ENCODE measurements at regions not wholly inside any gene's neighbourhood (a gene's known extent, or its start where the extent isn't known, plus 50 kb on each side); places are given as distances from the start of the nearest gene placed in this dataset.
"Not testable (repeated sequence)": the region's sequence is repeated elsewhere in the genome, so short reads cannot be mapped to it uniquely, and the experiment has no call there.

- Histone ChIP-seq H3K36me3 (ENCODE audit: insufficient read depth, low read length) (no peaks in the 10 kb centered on the region), H3K4me3 (ENCODE audit: low read depth, low read length, poor library complexity, severe bottlenecking) (no peak overlapping the region), H3K4me1 (ENCODE audit: insufficient read depth, low read length, severe bottlenecking) (no peaks in the 10 kb centered on the region), H3K4me2 (ENCODE audit: low read length) (no peak overlapping the region), H3K79me2 (ENCODE audit: insufficient read depth, low read length) (no peaks in the 10 kb centered on the region), H3K27me3 (ENCODE audit: insufficient read depth, low read length) (no peaks in the 10 kb centered on the region), H2AFZ (ENCODE audit: low read length) (no peak overlapping the region), H3K27ac (ENCODE audit: low read depth, low read length, poor library complexity, severe bottlenecking) (no peak overlapping the region), H4K20me1 (ENCODE audit: insufficient read depth, low read length) (no peaks in the 10 kb centered on the region), H3F3A (ENCODE audit: insufficient read depth, low read length) (no peaks in the 10 kb centered on the region), H3K9ac (ENCODE audit: low read length) (no peak overlapping the region), H3K9me2 (ENCODE audit: low read depth, low read length) (no peaks in the 10 kb centered on the region), H3K9me3 (ENCODE audit: low read length) (no peaks in the 10 kb centered on the region)
- TF ChIP-seq CTCF (IDR thresholded peaks at IDR 0.05; ENCODE audit: low read length) (no peak), EZH2 (IDR thresholded peaks at IDR 0.05; ENCODE audit: borderline replicate concordance, low read length) (no peak)
Observed at GRCh38 chr4:10784621-10785020, 100.1 kb upstream of the CLNK start.

GRCh38 chr4:10783351-10783750 is 98.8 kb upstream of the CLNK start:
- Histone ChIP-seq H3K4me1 (ENCODE audit: insufficient read depth, low read length, severe bottlenecking) (no peaks in the 10 kb centered on the region), H3F3A (ENCODE audit: insufficient read depth, low read length) (no peaks in the 10 kb centered on the region), H3K9ac (ENCODE audit: low read length) (no peak overlapping the region), H3K9me2 (ENCODE audit: low read depth, low read length) (no peaks in the 10 kb centered on the region), H3K36me3 (ENCODE audit: insufficient read depth, low read length) (no peaks in the 10 kb centered on the region), H2AFZ (ENCODE audit: low read length) (no peak overlapping the region), H3K27ac (ENCODE audit: low read depth, low read length, poor library complexity, severe bottlenecking) (no peak overlapping the region), H3K4me2 (ENCODE audit: low read length) (no peak overlapping the region), H3K79me2 (ENCODE audit: insufficient read depth, low read length) (no peaks in the 10 kb centered on the region), H4K20me1 (ENCODE audit: insufficient read depth, low read length) (no peaks in the 10 kb centered on the region), H3K27me3 (ENCODE audit: insufficient read depth, low read length) (no peaks in the 10 kb centered on the region), H3K9me3 (ENCODE audit: low read length) (no peaks in the 10 kb centered on the region), H3K4me3 (ENCODE audit: low read depth, low read length, poor library complexity, severe bottlenecking) (no peak overlapping the region)
- no peak for TF ChIP-seq EZH2 (IDR thresholded peaks at IDR 0.05; ENCODE audit: borderline replicate concordance, low read length)
- no peak for TF ChIP-seq CTCF (IDR thresholded peaks at IDR 0.05; ENCODE audit: low read length)

- H3K4me1 ChIP-seq (ENCODE audit: insufficient read depth, low read length, severe bottlenecking), result no peaks in the 10 kb centered on the region
- no peaks in the 10 kb centered on the region for H3F3A ChIP-seq (ENCODE audit: insufficient read depth, low read length)
- H3K79me2 ChIP-seq (ENCODE audit: insufficient read depth, low read length), result no peaks in the 10 kb centered on the region
- no peaks in the 10 kb centered on the region for H3K36me3 ChIP-seq (ENCODE audit: insufficient read depth, low read length)
- no peak overlapping the region for H3K4me3 ChIP-seq (ENCODE audit: low read depth, low read length, poor library complexity, severe bottlenecking)
- no peaks in the 10 kb centered on the region for H3K9me2 ChIP-seq (ENCODE audit: low read depth, low read length)
- H3K27me3 ChIP-seq (ENCODE audit: insufficient read depth, low read length), result no peaks in the 10 kb centered on the region
- H3K27ac ChIP-seq (ENCODE audit: low read depth, low read length, poor library complexity, severe bottlenecking), result no peak overlapping the region
- TF ChIP-seq EZH2 (IDR thresholded peaks at IDR 0.05; ENCODE audit: borderline replicate concordance, low read length) (no peak), CTCF (IDR thresholded peaks at IDR 0.05; ENCODE audit: low read length) (no peak)
- no peak overlapping the region for H3K9ac ChIP-seq (ENCODE audit: low read length)
- H3K9me3 ChIP-seq (ENCODE audit: low read length), result no peaks in the 10 kb centered on the region
- no peaks in the 10 kb centered on the region for H4K20me1 ChIP-seq (ENCODE audit: insufficient read depth, low read length)
- no peak overlapping the region for H3K4me2 ChIP-seq (ENCODE audit: low read length)
- no peak overlapping the region for H2AFZ ChIP-seq (ENCODE audit: low read length)
Observed at GRCh38 chr4:10781805-10782204, 97.2 kb upstream of the CLNK start.

GRCh38 chr4:10780803-10781202 is 96.2 kb upstream of the CLNK start:
- not testable (repeated sequence) for H2AFZ ChIP-seq (ENCODE audit: low read length); H3K79me2 ChIP-seq (ENCODE audit: insufficient read depth, low read length); H3K9me3 ChIP-seq (ENCODE audit: low read length); H3K27ac ChIP-seq (ENCODE audit: low read depth, low read length, poor library complexity, severe bottlenecking); H4K20me1 ChIP-seq (ENCODE audit: insufficient read depth, low read length); H3F3A ChIP-seq (ENCODE audit: insufficient read depth, low read length); H3K9me2 ChIP-seq (ENCODE audit: low read depth, low read length); H3K4me3 ChIP-seq (ENCODE audit: low read depth, low read length, poor library complexity, severe bottlenecking); H3K4me1 ChIP-seq (ENCODE audit: insufficient read depth, low read length, severe bottlenecking); H3K27me3 ChIP-seq (ENCODE audit: insufficient read depth, low read length); H3K9ac ChIP-seq (ENCODE audit: low read length); H3K36me3 ChIP-seq (ENCODE audit: insufficient read depth, low read length); H3K4me2 ChIP-seq (ENCODE audit: low read length)

- not testable (repeated sequence) for H4K20me1 ChIP-seq (ENCODE audit: insufficient read depth, low read length); H3K4me2 ChIP-seq (ENCODE audit: low read length); H3K9me2 ChIP-seq (ENCODE audit: low read depth, low read length); H3K9ac ChIP-seq (ENCODE audit: low read length); H3K4me1 ChIP-seq (ENCODE audit: insufficient read depth, low read length, severe bottlenecking); H3K27ac ChIP-seq (ENCODE audit: low read depth, low read length, poor library complexity, severe bottlenecking); H3K9me3 ChIP-seq (ENCODE audit: low read length); H3K36me3 ChIP-seq (ENCODE audit: insufficient read depth, low read length); H3F3A ChIP-seq (ENCODE audit: insufficient read depth, low read length); H3K4me3 ChIP-seq (ENCODE audit: low read depth, low read length, poor library complexity, severe bottlenecking); H2AFZ ChIP-seq (ENCODE audit: low read length); H3K27me3 ChIP-seq (ENCODE audit: insufficient read depth, low read length); H3K79me2 ChIP-seq (ENCODE audit: insufficient read depth, low read length)
Observed at GRCh38 chr4:10775132-10775531, 90.6 kb upstream of the CLNK start.

Measured in OCI-LY1 (cell line).